ENCODE measurements at regions not wholly inside any gene's neighbourhood (a gene's known extent, or its start where the extent isn't known, plus 50 kb on each side); places are given as distances from the start of the nearest gene placed in this dataset.

GRCh38 chr16:49216593-49216992 lies 65.0 kb downstream of the CBLN1 start:
- no peak overlapping the region for H3K9ac ChIP-seq (ENCODE audit: low read length)
- peaks cover 32% of the 10 kb centered on the region for H3K27me3 ChIP-seq (ENCODE audit: insufficient read depth, low read length)
- ATAC-seq (no peak), DNase-seq (ENCODE audit: low read depth, low spot score) (no peak)
- no peaks in the 10 kb centered on the region for H3K9me3 ChIP-seq (ENCODE audit: control insufficient read depth in 1 of 2, insufficient read depth in 1 of 2, low read depth in 1 of 2, low read length in 2 of 2)
- no peaks in the 10 kb centered on the region for H3K79me2 ChIP-seq (ENCODE audit: insufficient read depth, low read length)
- H3K27ac ChIP-seq (ENCODE audit: low read depth, low read length), result no peak overlapping the region
- RAD21 ChIA-PET (ENCODE audit: low non-redundant PET in 1 of 2, low total read pairs in 2 of 2, uncharacterized antibody in 2 of 2, unreplicated experiment in 2 of 2), result no interaction called here
- no peaks in the 10 kb centered on the region for H3K9me2 ChIP-seq (ENCODE audit: insufficient read depth)
- H2AFZ ChIP-seq (ENCODE audit: low read depth, low read length, poor library complexity, severe bottlenecking), result no peak overlapping the region
- H4K20me1 ChIP-seq (ENCODE audit: insufficient read depth), result no peaks in the 10 kb centered on the region
- H3K4me1 ChIP-seq (ENCODE audit: control insufficient read depth in 1 of 2, insufficient read depth in 2 of 2, low read length in 2 of 2), result no peaks in the 10 kb centered on the region
- H3K36me3 ChIP-seq (ENCODE audit: control insufficient read depth in 1 of 2, insufficient read depth in 2 of 2, low read length in 2 of 2), result no peaks in the 10 kb centered on the region
- TF ChIP-seq REST (IDR thresholded peaks at IDR 0.05; ENCODE audit: low read depth), result no peak
- TF ChIP-seq ZNF274 (IDR thresholded peaks at IDR 0.05; ENCODE audit: low read depth, low read length), result no peak
- TF ChIP-seq JUND (IDR thresholded peaks at IDR 0.05), result no peak
- no peak for TF ChIP-seq EZH2phosphoT487 (IDR thresholded peaks at IDR 0.05; ENCODE audit: borderline replicate concordance)
- no peak for TF ChIP-seq POLR2AphosphoS5 (IDR thresholded peaks at IDR 0.05; ENCODE audit: low read depth, low read length)
- no peak for TF ChIP-seq CEBPB (IDR thresholded peaks at IDR 0.05; ENCODE audit: low read depth)
- TF ChIP-seq MAX (IDR thresholded peaks at IDR 0.05), result no peak
- TF ChIP-seq FOSL1 (IDR thresholded peaks at IDR 0.05; ENCODE audit: low read depth), result no peak
- no peak for TF ChIP-seq RAD21 (IDR thresholded peaks at IDR 0.05; ENCODE audit: low read depth)
- no peak for TF ChIP-seq YY1 (IDR thresholded peaks at IDR 0.05; ENCODE audit: extremely low read depth, insufficient replicate concordance, low read depth, low read length)
- POLR2A ChIA-PET, result no interaction called here
- no peak overlapping the region for H3K4me3 ChIP-seq (replicated peaks in 1 of 2; ENCODE audit: low read depth in 1 of 2, low read length in 2 of 2)
- CTCF ChIA-PET, result no interaction called here
- H3K4me2 ChIP-seq (ENCODE audit: low read length), result no peak overlapping the region
- intact Hi-C loops (cut with micrococcal nuclease), result no loop called here
- BruUV-seq (replicated peaks), result no TSS peak
